Keratinocyte (primary cell): ENCODE measurements at regions not wholly inside any gene's neighbourhood (a gene's known extent, or its start where the extent isn't known, plus 50 kb on each side); places are given as distances from the start of the nearest gene placed in this dataset.

Experiments used
- DNase-seq: peaks from one replicate; pipeline ENCODE4 v3.0.0-alpha.2; 2011; ENCODE audit warnings: low read depth, missing footprints, low spot score
- FAIRE-seq: peaks from 2 replicates; lab custom pipeline; 2011; peaks lifted over from hg19 to GRCh38; lab: Jason Lieb, UNC
- H2AFZ ChIP-seq: 2 replicates; pipeline ENCODE4 v1.6.0; 2012; ENCODE audit warnings: low read length, control low read depth, inconsistent platforms; ENCODE audit not compliant: control insufficient read depth
- H3K27ac ChIP-seq: 2 replicates; pipeline ENCODE4 v1.5.1; 2011; ENCODE audit warnings: low read length; ENCODE audit not compliant: control insufficient read depth, insufficient read depth
- H3K27me3 ChIP-seq: 3 replicates; pipeline ENCODE4 v1.6.0; 2011; ENCODE audit warnings: low read length; ENCODE audit not compliant: control insufficient read depth, insufficient read depth; ENCODE audit errors: extremely low read depth
- H3K36me3 ChIP-seq, 2 experiments: 2 replicates in 1 of 2; 3 replicates in 1 of 2; pipeline ENCODE4 v1.5.1; 2011; ENCODE audit warnings: low read length in 2 of 2, mild to moderate bottlenecking in 1 of 2; ENCODE audit not compliant: control insufficient read depth in 2 of 2, insufficient read depth in 2 of 2; ENCODE audit errors: extremely low read depth in 1 of 2
- H3K4me1 ChIP-seq: 3 replicates; pipeline ENCODE4 v1.5.1; 2011; ENCODE audit warnings: low read length; ENCODE audit not compliant: control insufficient read depth, insufficient read depth; ENCODE audit errors: extremely low read depth
- H3K4me2 ChIP-seq: 3 replicates; pipeline ENCODE4 v1.6.0; 2011; ENCODE audit warnings: low read depth, low read length; ENCODE audit not compliant: control insufficient read depth, insufficient read depth; ENCODE audit errors: extremely low read depth
- H3K4me3 ChIP-seq, 3 experiments: fragments of 200-600 bp in 1 of 3; sonication (generic) in 1 of 3; 2 replicates in 2 of 3; 3 replicates in 1 of 3; pipeline ENCODE4 v1.5.1; 2011 to 2016; ENCODE audit warnings: low read length in 3 of 3, mild to moderate bottlenecking in 3 of 3, control low read depth in 2 of 3, inconsistent platforms in 1 of 3, low read depth in 1 of 3, mixed read lengths in 1 of 3, mixed run types in 1 of 3, moderate library complexity in 1 of 3; ENCODE audit not compliant: control insufficient read depth in 2 of 3, insufficient read depth in 2 of 3; ENCODE audit errors: extremely low read depth in 1 of 3
- H3K79me2 ChIP-seq: 2 replicates; pipeline ENCODE4 v1.6.0; 2012; ENCODE audit warnings: low read length; ENCODE audit not compliant: control insufficient read depth, insufficient read depth
- H3K9ac ChIP-seq: 3 replicates; pipeline ENCODE4 v1.6.0; 2011; ENCODE audit warnings: low read length; ENCODE audit not compliant: control insufficient read depth, insufficient read depth; ENCODE audit errors: extremely low read depth
- H3K9me1 ChIP-seq: 3 replicates; pipeline ENCODE4 v1.6.0; 2011; ENCODE audit warnings: low read length; ENCODE audit not compliant: control insufficient read depth, insufficient read depth; ENCODE audit errors: extremely low read depth
- H3K9me3 ChIP-seq: 2 replicates; pipeline ENCODE4 v1.5.1; 2012; ENCODE audit warnings: low read depth, low read length; ENCODE audit not compliant: control insufficient read depth
- H4K20me1 ChIP-seq: 3 replicates; pipeline ENCODE4 v1.6.0; 2011; ENCODE audit warnings: low read length; ENCODE audit not compliant: control insufficient read depth, insufficient read depth; ENCODE audit errors: extremely low read depth
- EZH2 ChIP-seq: IDR thresholded peaks from one replicate; pipeline ENCODE4 v1.6.1; 2012; ENCODE audit warnings: inconsistent platforms, mild to moderate bottlenecking, low read length, moderate library complexity
- dilution Hi-C: fragments of 300-500 bp; cut with MboI; formaldehyde crosslinking; loops from one replicate; pipeline ENCODE4 v1.7.0; 2020; ENCODE audit warnings: low sequenced_read_pairs; ENCODE audit not compliant: extremely low pct_ligation_motif_present
- TF ChIP-seq, protein P1 (sequence below), 3 experiments: IDR thresholded peaks in 1 of 3; conservative IDR thresholded peaks in 1 of 3; optimal IDR thresholded peaks in 1 of 3; 2 replicates in 2 of 3; 3 replicates in 1 of 3; pipeline versions ENCODE3 to v1.5.1; 2011; ENCODE audit warnings: low read length in 3 of 3, mild to moderate bottlenecking in 3 of 3, moderate library complexity in 2 of 3, control low read depth in 1 of 3, inconsistent platforms in 1 of 3; ENCODE audit not compliant: insufficient read depth in 2 of 3; ENCODE audit errors: extremely low read depth in 1 of 3

- Histone ChIP-seq H3K4me3 (no peak overlapping the region), H4K20me1 (no peaks in the 10 kb centered on the region), H3K79me2 (no peaks in the 10 kb centered on the region), H3K4me2 (no peak overlapping the region), H3K27ac (no peak overlapping the region), H3K27me3 (no peaks in the 10 kb centered on the region), H3K36me3 (no peaks in the 10 kb centered on the region), H3K9me3 (peaks cover 3% of the 10 kb centered on the region), H3K4me1 (no peaks in the 10 kb centered on the region), H3K9ac (no peak overlapping the region), H2AFZ (no peak overlapping the region), H3K9me1 (no peaks in the 10 kb centered on the region)
- dilution Hi-C loops: no loop called here
- TF ChIP-seq, protein P1, sequence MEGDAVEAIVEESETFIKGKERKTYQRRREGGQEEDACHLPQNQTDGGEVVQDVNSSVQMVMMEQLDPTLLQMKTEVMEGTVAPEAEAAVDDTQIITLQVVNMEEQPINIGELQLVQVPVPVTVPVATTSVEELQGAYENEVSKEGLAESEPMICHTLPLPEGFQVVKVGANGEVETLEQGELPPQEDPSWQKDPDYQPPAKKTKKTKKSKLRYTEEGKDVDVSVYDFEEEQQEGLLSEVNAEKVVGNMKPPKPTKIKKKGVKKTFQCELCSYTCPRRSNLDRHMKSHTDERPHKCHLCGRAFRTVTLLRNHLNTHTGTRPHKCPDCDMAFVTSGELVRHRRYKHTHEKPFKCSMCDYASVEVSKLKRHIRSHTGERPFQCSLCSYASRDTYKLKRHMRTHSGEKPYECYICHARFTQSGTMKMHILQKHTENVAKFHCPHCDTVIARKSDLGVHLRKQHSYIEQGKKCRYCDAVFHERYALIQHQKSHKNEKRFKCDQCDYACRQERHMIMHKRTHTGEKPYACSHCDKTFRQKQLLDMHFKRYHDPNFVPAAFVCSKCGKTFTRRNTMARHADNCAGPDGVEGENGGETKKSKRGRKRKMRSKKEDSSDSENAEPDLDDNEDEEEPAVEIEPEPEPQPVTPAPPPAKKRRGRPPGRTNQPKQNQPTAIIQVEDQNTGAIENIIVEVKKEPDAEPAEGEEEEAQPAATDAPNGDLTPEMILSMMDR (optimal IDR thresholded peaks at IDR 0.05 in 1 of 3, IDR thresholded peaks at IDR 0.05 in 1 of 3, conservative IDR thresholded peaks at IDR 0.05 in 1 of 3; ENCODE audit: extremely low read depth in 1 of 3, insufficient read depth in 2 of 3, low read length in 3 of 3): no peak
- no peak for TF ChIP-seq EZH2
- FAIRE-seq: no peak
- DNase-seq: no peak
Measured at GRCh38 chr14:97113339-97113738, 316.2 kb downstream of the VRK1 start.

- H3K9me1 ChIP-seq: no peaks in the 10 kb centered on the region
- H4K20me1 ChIP-seq: no peaks in the 10 kb centered on the region
- TF ChIP-seq EZH2: no peak
- TF ChIP-seq, protein P1 (optimal IDR thresholded peaks at IDR 0.05 in 1 of 3, IDR thresholded peaks at IDR 0.05 in 1 of 3, conservative IDR thresholded peaks at IDR 0.05 in 1 of 3; ENCODE audit: extremely low read depth in 1 of 3, insufficient read depth in 2 of 3, low read length in 3 of 3): no peak
- no peaks in the 10 kb centered on the region for H3K9me3 ChIP-seq
- no peak overlapping the region for H3K9ac ChIP-seq
- dilution Hi-C loops: no loop called here
- no peak overlapping the region for H3K27ac ChIP-seq
- H3K4me2 ChIP-seq: no peak overlapping the region
- no peaks in the 10 kb centered on the region for H3K36me3 ChIP-seq
- H3K4me1 ChIP-seq: no peaks in the 10 kb centered on the region
- no peaks in the 10 kb centered on the region for H3K27me3 ChIP-seq
- no peak overlapping the region for H2AFZ ChIP-seq
- no peak overlapping the region for H3K4me3 ChIP-seq
- FAIRE-seq (no peak), DNase-seq (no peak)
- no peaks in the 10 kb centered on the region for H3K79me2 ChIP-seq
Measured at GRCh38 chr14:97116546-97116945, 319.4 kb downstream of the VRK1 start.
